Stomach (tissue), 8 donors: ENCODE measurements at regions not wholly inside any gene's neighbourhood (a gene's known extent, or its start where the extent isn't known, plus 50 kb on each side); places are given as distances from the start of the nearest gene placed in this dataset.

Experiments
- DNase-seq, 2 donors: peaks; one replicate each; pipeline versions ENCODE4 v3.0.0 to v3.0.0-alpha.2; 2013 to 2019
- H3K27ac ChIP-seq, 5 donors: fragments of 200-600 bp in 4 of 5; sonication (generic) in 4 of 5; one replicate each; pipeline ENCODE4 v1.5.1; 2013 to 2019; ENCODE audit warnings: mild to moderate bottlenecking in 1 of 5, moderate library complexity in 1 of 5
- H3K27me3 ChIP-seq, 3 donors: fragments of 200-600 bp; sonication (generic); one replicate each; pipeline ENCODE4 v1.5.1; 2017 to 2019; ENCODE audit warnings: mixed run types in 1 of 3
- H3K36me3 ChIP-seq, 4 donors: fragments of 200-600 bp; sonication (generic); 1 replicate in 3 of 4; 2 replicates in 1 of 4; pipeline ENCODE4 v1.5.1; 2016 to 2019
- H3K4me1 ChIP-seq, 4 donors: fragments of 200-600 bp; sonication (generic); one replicate each; pipeline ENCODE4 v1.5.1; 2016 to 2019
- H3K4me3 ChIP-seq, 4 donors: fragments of 200-600 bp; sonication (generic) in 3 of 4; one replicate each; pipeline ENCODE4 v1.5.1; 2016 to 2019; ENCODE audit warnings: mild to moderate bottlenecking in 1 of 4
- H3K9me3 ChIP-seq, 4 donors: fragments of 200-600 bp; sonication (generic); one replicate each; pipeline ENCODE4 v1.5.1; 2016 to 2019
- CTCF ChIP-seq, 7 experiments: fragments of 450-650 bp in 4 of 7; fragments of 200-600 bp in 3 of 7; sonication (generic) in 3 of 7; IDR thresholded peaks; one replicate each; pipeline ENCODE4 v1.5.1; 2016 to 2019; ENCODE audit warnings: antibody characterized with exemption in 7 of 7, control low read depth in 2 of 7, mild to moderate bottlenecking in 1 of 7
- EP300 ChIP-seq: sonication (generic); formaldehyde crosslinking; IDR thresholded peaks from one replicate; pipeline ENCODE4 v1.6.1; 2017; ENCODE audit warnings: antibody characterized with exemption
- POLR2A ChIP-seq, 4 donors: fragments of 450-650 bp; IDR thresholded peaks; one replicate each; pipeline ENCODE4 v1.6.1; 2016; ENCODE audit warnings: antibody characterized with exemption in 4 of 4, control low read depth in 2 of 4, mild to moderate bottlenecking in 1 of 4, moderate library complexity in 1 of 4
- POLR2AphosphoS5 ChIP-seq, 3 donors: sonication (generic); formaldehyde crosslinking; IDR thresholded peaks; one replicate each; pipeline ENCODE4 v1.6.1; 2016; ENCODE audit warnings: antibody characterized with exemption in 3 of 3
- WGBS, 5 donors: extraction: QIAGEN DNeasy Blood & Tissue Kit in 3 of 5; methylation state at CpG; one replicate each; pipeline versions ENCODE4 v1.1.5 to v1.1.7; 2013 to 2018; 5-methylcytosine and 5-hydroxymethylcytosine counted together
- intact Hi-C: fragments of 100-400 bp; cut with DNase I; formaldehyde crosslinking; loops from one replicate; pipeline ENCODE4 v1.15.1; 2023; ENCODE audit warnings: low total_unique reads
- donor health status: healthy with polysubstance abuse.
- donor health status: Bipolar disorder and iron deficiency.
- donor health status: healthy.

DNA sequence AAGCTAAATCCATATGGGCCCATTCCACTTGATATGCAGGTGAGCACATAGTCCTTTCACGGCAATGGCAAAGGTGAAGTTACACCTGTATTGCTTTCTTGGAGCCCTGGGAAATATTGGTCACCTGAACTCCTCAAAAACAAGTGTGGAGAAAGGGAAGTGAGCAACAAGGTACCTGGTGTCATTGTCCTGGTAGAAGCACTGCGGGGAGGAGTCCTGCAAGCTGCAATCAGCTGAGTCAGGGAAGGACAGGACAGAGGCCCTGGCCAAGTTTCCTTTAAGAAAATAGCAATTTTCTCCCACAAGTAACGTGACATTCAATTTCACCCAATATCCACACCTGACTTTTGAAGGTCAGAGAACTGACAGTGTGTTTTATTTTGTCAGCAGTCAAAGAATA, 389.1 kb downstream of the IRS2 start:
- peaks cover 0 to 7% (median 0%) of the 10 kb centered on the region in 4 donors for H3K4me1 ChIP-seq
- no peaks in the 10 kb centered on the region for H3K9me3 ChIP-seq
- WGBS, 5 donors, result 83 to 95% (median 90%) methylated on average over 3 of the region's 3 CpGs
- intact Hi-C loops, result no loop called here
- DNase-seq, result no peak
- no peak overlapping the region for H3K4me3 ChIP-seq
- TF ChIP-seq EP300 (no peak), CTCF (IDR thresholded peaks at IDR 0.05) (no peak), POLR2AphosphoS5 (IDR thresholded peaks at IDR 0.05) (no peak)
- H3K36me3 ChIP-seq, result no peaks in the 10 kb centered on the region
- no peaks in the 10 kb centered on the region for H3K27me3 ChIP-seq
- no peak overlapping the region for H3K27ac ChIP-seq

DNA sequence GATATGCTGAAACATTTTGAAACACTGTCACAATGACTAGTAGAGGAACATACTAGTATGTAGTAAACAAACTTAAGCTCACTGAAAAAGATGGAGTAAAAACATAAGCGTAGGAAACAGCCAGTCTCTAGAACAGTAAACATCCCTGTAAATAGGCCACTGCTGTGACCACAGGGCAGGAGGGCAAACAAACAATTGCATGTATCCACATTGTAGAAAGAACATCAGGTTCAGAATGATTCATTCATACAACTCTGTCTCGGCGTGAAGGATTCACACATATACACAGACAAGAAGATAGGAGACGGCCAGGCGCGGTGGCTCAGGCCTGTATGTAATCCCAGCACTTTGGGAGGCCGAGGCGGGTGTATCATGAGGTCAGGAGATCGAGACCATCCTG, 390.1 kb downstream of the IRS2 start:
- no peaks in the 10 kb centered on the region for H3K9me3 ChIP-seq
- H3K27ac ChIP-seq, result no peak overlapping the region
- DNase-seq, result no peak
- intact Hi-C loops, result no loop called here
- H3K4me1 ChIP-seq, result peaks cover 0 to 7% (median 0%) of the 10 kb centered on the region in 4 donors
- H3K27me3 ChIP-seq, result no peaks in the 10 kb centered on the region
- H3K4me3 ChIP-seq, result no peak overlapping the region
- TF ChIP-seq POLR2AphosphoS5 (IDR thresholded peaks at IDR 0.05), result no peak
- no peak for TF ChIP-seq EP300
- TF ChIP-seq CTCF (IDR thresholded peaks at IDR 0.05), result no peak
- no peak for TF ChIP-seq POLR2A (IDR thresholded peaks at IDR 0.05)
- WGBS, 5 donors, result 70 to 88% (median 85%) methylated on average over 8 to 9 of the region's 9 CpGs
- H3K36me3 ChIP-seq, result no peaks in the 10 kb centered on the region

GRCh38 chr13:109395014-109395413, 391.4 kb downstream of the IRS2 start:
- 18 to 61% (median 47%) methylated on average over 5 of the region's 5 CpGs for WGBS, 5 donors
- Histone ChIP-seq H3K27me3 (no peaks in the 10 kb centered on the region), H3K27ac (no peak overlapping the region), H3K4me3 (no peak overlapping the region), H3K4me1 (peaks cover 0 to under 1% (median 0%) of the 10 kb centered on the region in 4 donors), H3K9me3 (no peaks in the 10 kb centered on the region), H3K36me3 (no peaks in the 10 kb centered on the region)
- TF ChIP-seq EP300 (no peak), CTCF (IDR thresholded peaks at IDR 0.05) (no peak), POLR2A (IDR thresholded peaks at IDR 0.05) (no peak), POLR2AphosphoS5 (IDR thresholded peaks at IDR 0.05) (no peak)
- DNase-seq, result no peak
- intact Hi-C loops, result no loop called here

DNA sequence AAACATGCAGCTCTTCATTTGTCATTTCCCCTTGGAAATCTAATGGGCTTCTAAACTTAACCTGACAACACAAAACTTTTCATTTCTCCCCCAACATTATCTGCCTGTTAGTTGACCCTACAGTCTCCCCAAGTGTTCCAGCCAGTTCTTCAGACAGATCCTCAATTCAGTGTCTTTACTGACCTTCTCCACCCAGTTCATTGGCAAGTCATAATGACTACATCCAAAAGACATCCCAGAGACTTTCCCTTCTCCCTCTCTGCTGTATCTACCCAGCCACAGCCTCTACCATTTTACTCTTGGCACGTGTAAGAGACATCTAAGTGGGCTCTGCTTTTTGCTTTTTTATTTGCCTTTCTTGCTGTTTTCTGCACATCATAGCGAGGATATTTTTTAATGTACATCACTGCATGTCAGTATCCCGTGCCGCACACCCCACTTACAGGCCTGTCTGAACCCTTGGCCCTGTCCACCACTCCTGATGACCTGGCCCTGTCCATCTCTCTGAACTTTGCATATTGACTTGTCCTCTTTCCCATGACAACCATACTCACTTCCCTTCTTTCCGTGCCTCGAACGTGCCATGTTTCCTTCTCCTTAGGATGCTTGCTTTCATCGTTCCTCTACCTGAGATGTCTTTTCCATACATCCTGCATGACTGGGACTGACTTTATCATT, 391.9 kb downstream of the IRS2 start:
- Histone ChIP-seq H3K4me3 (no peak overlapping the region), H3K27me3 (no peaks in the 10 kb centered on the region), H3K4me1 (no peaks in the 10 kb centered on the region), H3K9me3 (no peaks in the 10 kb centered on the region), H3K27ac (no peak overlapping the region), H3K36me3 (no peaks in the 10 kb centered on the region)
- 88 to 93% (median 93%) methylated on average over 8 of the region's 8 CpGs for WGBS, 5 donors
- TF ChIP-seq POLR2AphosphoS5 (IDR thresholded peaks at IDR 0.05) (no peak), EP300 (no peak), POLR2A (IDR thresholded peaks at IDR 0.05) (no peak), CTCF (IDR thresholded peaks at IDR 0.05) (no peak)
- no peak for DNase-seq
- intact Hi-C loops, result no loop called here
